SK-N-SH treated with all-trans-retinoic acid at 6 μM for 48 hours (cell line): ENCODE measurements at regions not wholly inside any gene's neighbourhood (a gene's known extent, or its start where the extent isn't known, plus 50 kb on each side); places are given as distances from the start of the nearest gene placed in this dataset.

Source experiments
- ARNTL ChIP-seq: fragments of 450-650 bp; formaldehyde crosslinking; IDR thresholded peaks from 2 replicates; pipeline ENCODE4 v1.5.0; 2020; ENCODE audit warnings: low read depth, mild to moderate bottlenecking, moderate library complexity, borderline replicate concordance
- BACH2 ChIP-seq: fragments of 250-450 bp; sonication (Bioruptor Pico); IDR thresholded peaks from 2 replicates; pipeline ENCODE4 v1.9.0; 2021; ENCODE audit warnings: mild to moderate bottlenecking, borderline replicate concordance
- CSDC2 ChIP-seq: fragments of 250-450 bp; sonication (Bioruptor Pico); IDR thresholded peaks from 2 replicates; pipeline ENCODE4 v1.5.0; 2020; ENCODE audit warnings: mild to moderate bottlenecking, moderate library complexity
- PPARA ChIP-seq: fragments of 250-450 bp; sonication (Bioruptor Pico); IDR thresholded peaks from 2 replicates; pipeline ENCODE4 v1.5.0; 2020; ENCODE audit warnings: mild to moderate bottlenecking, borderline replicate concordance
- TOX ChIP-seq: fragments of 250-450 bp; sonication (Bioruptor Pico); IDR thresholded peaks from 2 replicates; pipeline ENCODE4 v1.8.0; 2021; ENCODE audit warnings: mild to moderate bottlenecking, moderate library complexity, borderline replicate concordance
- ZC3H10 ChIP-seq: fragments of 250-450 bp; sonication (Bioruptor Pico); IDR thresholded peaks from 2 replicates; pipeline ENCODE4 v1.5.1; 2021; ENCODE audit warnings: mild to moderate bottlenecking, moderate library complexity
- ZFP3 ChIP-seq: fragments of 250-450 bp; sonication (Bioruptor Pico); IDR thresholded peaks from 2 replicates; pipeline ENCODE4 v1.5.0; 2020; ENCODE audit warnings: mild to moderate bottlenecking, moderate library complexity
- ZNF8 ChIP-seq: fragments of 450-650 bp; formaldehyde crosslinking; IDR thresholded peaks from 2 replicates; pipeline ENCODE4 v1.5.0; 2020; ENCODE audit warnings: mild to moderate bottlenecking, moderate library complexity
- TF ChIP-seq, protein P1 (sequence below): fragments of 250-450 bp; sonication (Bioruptor Pico); IDR thresholded peaks from 2 replicates; pipeline ENCODE4 v1.8.0; 2021; ENCODE audit warnings: low read depth, mild to moderate bottlenecking, moderate library complexity, borderline replicate concordance
- TF ChIP-seq, protein P2 (sequence below): fragments of 250-450 bp; sonication (Bioruptor Pico); IDR thresholded peaks from 2 replicates; pipeline ENCODE4 v1.8.0; 2020; ENCODE audit warnings: mild to moderate bottlenecking, moderate library complexity, borderline replicate concordance

DNA sequence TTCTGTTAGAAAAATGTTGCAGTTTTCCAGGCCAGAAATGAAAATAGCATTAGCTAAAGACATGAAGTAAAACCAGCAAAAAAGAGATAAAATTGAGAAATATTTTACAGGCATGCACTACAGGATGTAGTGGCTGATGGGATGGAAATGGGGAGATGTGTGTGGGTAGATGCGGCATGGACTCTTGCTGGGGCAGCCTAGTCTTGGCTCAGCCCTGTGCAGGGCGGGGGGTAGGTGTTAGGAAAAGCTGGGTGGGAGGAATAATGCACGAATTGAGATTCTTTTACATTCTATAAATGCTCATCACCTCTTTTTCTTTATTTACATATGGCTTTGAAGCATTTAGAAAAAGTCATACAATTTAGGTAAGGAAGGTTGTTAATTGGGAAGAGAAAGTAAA is 334.2 kb downstream of the NUP35 start:
- TF ChIP-seq ZNF8 (CRISPR knock-in tag): no peak
- no peak for TF ChIP-seq BACH2 (CRISPR knock-in tag)
- TF ChIP-seq ARNTL: no peak
- TF ChIP-seq, protein P1, sequence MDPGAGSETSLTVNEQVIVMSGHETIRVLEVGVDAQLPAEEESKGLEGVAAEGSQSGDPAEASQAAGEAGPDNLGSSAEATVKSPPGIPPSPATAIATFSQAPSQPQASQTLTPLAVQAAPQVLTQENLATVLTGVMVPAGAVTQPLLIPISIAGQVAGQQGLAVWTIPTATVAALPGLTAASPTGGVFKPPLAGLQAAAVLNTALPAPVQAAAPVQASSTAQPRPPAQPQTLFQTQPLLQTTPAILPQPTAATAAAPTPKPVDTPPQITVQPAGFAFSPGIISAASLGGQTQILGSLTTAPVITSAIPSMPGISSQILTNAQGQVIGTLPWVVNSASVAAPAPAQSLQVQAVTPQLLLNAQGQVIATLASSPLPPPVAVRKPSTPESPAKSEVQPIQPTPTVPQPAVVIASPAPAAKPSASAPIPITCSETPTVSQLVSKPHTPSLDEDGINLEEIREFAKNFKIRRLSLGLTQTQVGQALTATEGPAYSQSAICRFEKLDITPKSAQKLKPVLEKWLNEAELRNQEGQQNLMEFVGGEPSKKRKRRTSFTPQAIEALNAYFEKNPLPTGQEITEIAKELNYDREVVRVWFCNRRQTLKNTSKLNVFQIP (CRISPR knock-in tag): no peak
- no peak for TF ChIP-seq CSDC2 (CRISPR knock-in tag)
- TF ChIP-seq, protein P2, sequence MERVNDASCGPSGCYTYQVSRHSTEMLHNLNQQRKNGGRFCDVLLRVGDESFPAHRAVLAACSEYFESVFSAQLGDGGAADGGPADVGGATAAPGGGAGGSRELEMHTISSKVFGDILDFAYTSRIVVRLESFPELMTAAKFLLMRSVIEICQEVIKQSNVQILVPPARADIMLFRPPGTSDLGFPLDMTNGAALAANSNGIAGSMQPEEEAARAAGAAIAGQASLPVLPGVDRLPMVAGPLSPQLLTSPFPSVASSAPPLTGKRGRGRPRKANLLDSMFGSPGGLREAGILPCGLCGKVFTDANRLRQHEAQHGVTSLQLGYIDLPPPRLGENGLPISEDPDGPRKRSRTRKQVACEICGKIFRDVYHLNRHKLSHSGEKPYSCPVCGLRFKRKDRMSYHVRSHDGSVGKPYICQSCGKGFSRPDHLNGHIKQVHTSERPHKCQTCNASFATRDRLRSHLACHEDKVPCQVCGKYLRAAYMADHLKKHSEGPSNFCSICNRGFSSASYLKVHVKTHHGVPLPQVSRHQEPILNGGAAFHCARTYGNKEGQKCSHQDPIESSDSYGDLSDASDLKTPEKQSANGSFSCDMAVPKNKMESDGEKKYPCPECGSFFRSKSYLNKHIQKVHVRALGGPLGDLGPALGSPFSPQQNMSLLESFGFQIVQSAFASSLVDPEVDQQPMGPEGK: no peak
- TF ChIP-seq ZFP3 (CRISPR knock-in tag): no peak
- no peak for TF ChIP-seq ZC3H10 (CRISPR knock-in tag)
- TF ChIP-seq TOX (CRISPR knock-in tag): no peak
- TF ChIP-seq PPARA (CRISPR knock-in tag): no peak
